PC-9 (cell line): ENCODE measurements at regions not wholly inside any gene's neighbourhood (a gene's known extent, or its start where the extent isn't known, plus 50 kb on each side); places are given as distances from the start of the nearest gene placed in this dataset.

Experiments used
- CTCF ChIP-seq: fragments of 200-600 bp; sonication (generic); conservative IDR thresholded peaks from 2 replicates; pipeline ENCODE4 v1.6.1; 2017; ENCODE audit warnings: mixed run types, antibody characterized with exemption, mild to moderate bottlenecking, moderate library complexity
- EZH2 ChIP-seq: fragments of 200-600 bp; sonication (generic); IDR thresholded peaks from 2 replicates; pipeline ENCODE4 v1.8.0; 2017; ENCODE audit warnings: antibody characterized with exemption, low read depth

- TF ChIP-seq CTCF = no peak
- TF ChIP-seq EZH2 = no peak
Measured at GRCh38 chr19:32257326-32258073, 87.9 kb upstream of the ZNF507 start.
